HL-60 (cell line): ENCODE measurements at regions not wholly inside any gene's neighbourhood (a gene's known extent, or its start where the extent isn't known, plus 50 kb on each side); places are given as distances from the start of the nearest gene placed in this dataset.

Source experiments
- DNase-seq, 2 experiments: peaks; one replicate each; pipeline ENCODE4 v3.0.0-alpha.2; 2010 to 2020; ENCODE audit warnings: low read depth in 1 of 2, low spot score in 1 of 2
- H3K27ac ChIP-seq: fragments of 250-450 bp; sonication (Bioruptor Pico); replicated peaks from 2 replicates; pipeline ENCODE4 v1.5.1; 2020; ENCODE audit warnings: mild to moderate bottlenecking, moderate library complexity
- H3K27me3 ChIP-seq: fragments of 250-450 bp; sonication (Bioruptor Pico); 2 replicates; pipeline ENCODE4 v1.5.1; 2021; ENCODE audit warnings: mild to moderate bottlenecking, moderate library complexity; ENCODE audit not compliant: insufficient read depth, poor library complexity, severe bottlenecking
- H3K4me3 ChIP-seq: replicated peaks from 2 replicates; pipeline ENCODE4 v1.5.1; 2011; ENCODE audit warnings: mild to moderate bottlenecking, control low read depth, low read length; ENCODE audit not compliant: insufficient read depth
- CTCF ChIP-seq: IDR thresholded peaks from one replicate; pipeline ENCODE4 v1.5.1; 2011; ENCODE audit warnings: low read length, control low read depth, inconsistent platforms; ENCODE audit not compliant: insufficient read depth
- GABPA ChIP-seq: IDR thresholded peaks from 2 replicates; pipeline ENCODE4 v1.6.1; 2012; ENCODE audit warnings: low read depth
- POLR2AphosphoS5 ChIP-seq: IDR thresholded peaks from 2 replicates; pipeline ENCODE4 v1.6.1; 2012; ENCODE audit warnings: low read depth
- REST ChIP-seq: IDR thresholded peaks from 2 replicates; pipeline ENCODE4 v1.6.1; 2012; ENCODE audit warnings: low read depth; ENCODE audit not compliant: insufficient replicate concordance
- SPI1 ChIP-seq: IDR thresholded peaks from 2 replicates; pipeline ENCODE4 v1.6.1; 2012; ENCODE audit warnings: low read depth, mild to moderate bottlenecking, borderline replicate concordance

GRCh38 chr15:36109943-36110658 lies 469.3 kb upstream of the CDIN1 start:
- TF ChIP-seq REST (no peak), CTCF (no peak), POLR2AphosphoS5 (no peak), GABPA (no peak), SPI1 (no peak)
- H3K27me3 ChIP-seq = no peaks in the 10 kb centered on the region
- no peak overlapping the region for H3K27ac ChIP-seq
- no peak overlapping the region for H3K4me3 ChIP-seq
- no peak for DNase-seq

- no peak overlapping the region for H3K27ac ChIP-seq
- H3K4me3 ChIP-seq = no peak overlapping the region
- TF ChIP-seq SPI1 (no peak), GABPA (no peak), POLR2AphosphoS5 (no peak), CTCF (no peak), REST (no peak)
- DNase-seq = no peak
- H3K27me3 ChIP-seq = no peaks in the 10 kb centered on the region
These were observed 468.8 kb upstream of the CDIN1 start for GRCh38 chr15:36110659-36110993.

- Histone ChIP-seq H3K27me3 (no peaks in the 10 kb centered on the region), H3K27ac (no peak overlapping the region), H3K4me3 (no peak overlapping the region)
- DNase-seq = no peak
- TF ChIP-seq POLR2AphosphoS5 (no peak), GABPA (no peak), SPI1 (no peak), REST (no peak), CTCF (no peak)
These were observed 462.1 kb upstream of the CDIN1 start for GRCh38 chr15:36117296-36117787.
